Caco-2 (cell line): ENCODE measurements at regions not wholly inside any gene's neighbourhood (a gene's known extent, or its start where the extent isn't known, plus 50 kb on each side); places are given as distances from the start of the nearest gene placed in this dataset.

ENCODE experiments used
- BruUV-seq: library from RNA; stranded (reverse); fragments of 400-500 nt; replicated peaks from 2 replicates; lab custom pipeline; 2021; lab: Mats Ljungman, UMichigan
- CTCF ChIA-PET: fragments of 300-600 bp; sonication (Branson Sonifier 250); formaldehyde crosslinking; loops from one replicate; lab custom pipeline; 2022; ENCODE audit warnings: antibody characterized with exemption; lab: Charles Lee
- POLR2A ChIA-PET: fragments of 300-600 bp; sonication (Branson Sonifier 250); formaldehyde crosslinking; loops from one replicate; lab custom pipeline; 2022; ENCODE audit warnings: antibody characterized with exemption; lab: Charles Lee
- DNase-seq, 2 experiments: peaks; one replicate each; pipeline versions ENCODE4 v3.0.0 to v3.0.0-alpha.2; 2020 to 2022
- H3K27me3 ChIP-seq: replicated peaks from 2 replicates; pipeline ENCODE4 v1.6.0; 2011; ENCODE audit warnings: low read length; ENCODE audit not compliant: control insufficient read depth, insufficient read depth
- H3K36me3 ChIP-seq: 2 replicates; pipeline ENCODE4 v1.5.1; 2011; ENCODE audit warnings: low read length; ENCODE audit not compliant: control insufficient read depth, insufficient read depth
- H3K4me1 ChIP-seq: fragments of 250-450 bp; sonication (Bioruptor Pico); 2 replicates; pipeline ENCODE4 v1.5.1; 2020; ENCODE audit warnings: mild to moderate bottlenecking
- H3K4me3 ChIP-seq: 2 replicates; pipeline ENCODE4 v1.5.1; 2011; ENCODE audit warnings: low read depth, mild to moderate bottlenecking, control low read depth, low read length
- H3K9me3 ChIP-seq: fragments of 250-450 bp; sonication (Bioruptor Pico); 2 replicates; pipeline ENCODE4 v1.5.1; 2020; ENCODE audit warnings: mild to moderate bottlenecking, moderate library complexity
- H3K27ac Mint-ChIP-seq: one replicate; pipeline ENCODE4 v1.8.0; 2022; ENCODE audit warnings: mixed read lengths; ENCODE audit not compliant: unreplicated experiment
- H3K27me3 Mint-ChIP-seq: one replicate; pipeline ENCODE4 v1.8.0; 2022; ENCODE audit warnings: mixed read lengths; ENCODE audit not compliant: insufficient read depth, unreplicated experiment
- H3K36me3 Mint-ChIP-seq: one replicate; pipeline ENCODE4 v1.8.0; 2022; ENCODE audit warnings: mild to moderate bottlenecking, mixed read lengths; ENCODE audit not compliant: insufficient read depth, unreplicated experiment
- H3K4me1 Mint-ChIP-seq: one replicate; pipeline ENCODE4 v1.8.0; 2022; ENCODE audit warnings: low read depth, mixed read lengths; ENCODE audit not compliant: unreplicated experiment
- H3K4me3 Mint-ChIP-seq: one replicate; pipeline ENCODE4 v1.8.0; 2022; ENCODE audit warnings: mild to moderate bottlenecking, moderate library complexity, mixed read lengths; ENCODE audit not compliant: unreplicated experiment
- H3K9me3 Mint-ChIP-seq: one replicate; pipeline ENCODE4 v1.8.0; 2022; ENCODE audit warnings: mixed read lengths; ENCODE audit not compliant: unreplicated experiment
- intact Hi-C: fragments of 100-400 bp; cut with micrococcal nuclease; formaldehyde crosslinking; loops from one replicate; pipeline ENCODE4 v1.10.0; 2022; ENCODE audit not compliant: unreplicated experiment
- TF ChIP-seq, protein P1 (sequence below), 2 experiments: fragments of 200-600 bp in 1 of 2; IDR thresholded peaks; 1 replicate in 1 of 2; 2 replicates in 1 of 2; pipeline versions ENCODE4 v1.5.1 to v1.8.0; 2011 to 2022; ENCODE audit warnings: antibody characterized with exemption in 1 of 2, control low read depth in 1 of 2, inconsistent platforms in 1 of 2, low read depth in 1 of 2, low read length in 1 of 2, mild to moderate bottlenecking in 1 of 2, moderate library complexity in 1 of 2; ENCODE audit not compliant: insufficient read depth in 1 of 2, severe bottlenecking in 1 of 2, unreplicated experiment in 1 of 2

DNA sequence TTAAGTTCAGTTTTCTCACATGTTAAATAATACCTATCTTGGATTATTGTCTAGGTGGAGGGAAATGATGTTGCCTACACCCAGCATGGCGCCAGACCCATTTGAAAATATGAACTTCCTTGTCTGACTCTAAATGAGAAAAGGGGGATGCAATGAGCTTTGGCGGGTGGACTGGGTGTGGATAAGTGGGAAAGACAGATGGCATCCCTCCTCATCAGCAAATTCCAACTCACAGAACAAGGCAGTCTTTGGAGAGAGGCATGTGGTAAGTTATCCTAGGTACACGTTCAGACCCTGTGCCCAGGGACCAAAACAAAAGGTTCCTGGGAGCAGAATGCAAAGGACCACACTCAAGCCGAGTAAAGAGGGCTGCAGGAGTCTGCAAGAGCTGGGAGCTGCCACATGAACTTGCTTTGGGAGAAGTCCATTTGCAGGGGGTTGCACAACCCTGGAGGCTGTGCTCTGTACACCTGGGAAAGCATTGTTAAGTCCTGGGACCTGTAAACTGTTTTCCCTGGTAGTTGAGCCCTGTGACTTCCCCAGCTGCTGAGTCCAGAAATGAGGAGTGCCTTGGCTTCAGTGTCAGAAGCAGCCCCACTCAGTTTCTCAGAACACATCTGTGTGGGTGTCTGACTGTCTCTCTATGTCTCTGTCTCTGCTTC lies 102.3 kb upstream of the TPM1 start:
- POLR2A ChIA-PET, result no interaction called here
- intact Hi-C loops, result no loop called here

DNA sequence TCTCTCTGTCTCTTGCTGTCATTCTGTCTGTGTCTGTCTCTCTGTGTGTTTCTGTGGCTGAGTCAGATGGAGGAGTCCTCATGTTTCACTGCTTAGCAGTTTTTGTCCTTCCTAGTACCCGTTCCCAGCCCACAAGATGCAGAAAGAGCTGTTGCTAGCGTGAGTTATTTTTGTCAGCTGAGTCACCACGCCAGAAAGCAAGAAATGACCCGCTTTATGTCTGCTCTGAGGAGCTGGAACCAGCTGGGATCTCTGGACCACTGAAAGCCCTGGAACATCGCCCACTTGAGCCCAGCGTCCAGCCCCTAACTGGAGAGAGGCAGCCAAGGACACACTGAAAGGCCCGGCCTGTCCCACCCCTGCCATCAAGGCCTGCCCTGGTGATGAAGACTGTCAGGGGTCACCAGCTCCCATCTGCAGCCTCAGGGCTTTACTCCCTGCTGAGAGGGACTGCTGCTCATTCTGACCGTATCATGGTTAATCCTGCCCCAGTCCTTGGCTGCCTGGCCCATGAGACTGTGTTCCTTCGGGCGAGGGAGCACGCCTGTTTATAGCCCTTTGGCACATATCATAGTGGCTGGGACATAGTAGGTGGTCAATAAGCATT lies 101.7 kb upstream of the TPM1 start:
- TF ChIP-seq, protein P1, sequence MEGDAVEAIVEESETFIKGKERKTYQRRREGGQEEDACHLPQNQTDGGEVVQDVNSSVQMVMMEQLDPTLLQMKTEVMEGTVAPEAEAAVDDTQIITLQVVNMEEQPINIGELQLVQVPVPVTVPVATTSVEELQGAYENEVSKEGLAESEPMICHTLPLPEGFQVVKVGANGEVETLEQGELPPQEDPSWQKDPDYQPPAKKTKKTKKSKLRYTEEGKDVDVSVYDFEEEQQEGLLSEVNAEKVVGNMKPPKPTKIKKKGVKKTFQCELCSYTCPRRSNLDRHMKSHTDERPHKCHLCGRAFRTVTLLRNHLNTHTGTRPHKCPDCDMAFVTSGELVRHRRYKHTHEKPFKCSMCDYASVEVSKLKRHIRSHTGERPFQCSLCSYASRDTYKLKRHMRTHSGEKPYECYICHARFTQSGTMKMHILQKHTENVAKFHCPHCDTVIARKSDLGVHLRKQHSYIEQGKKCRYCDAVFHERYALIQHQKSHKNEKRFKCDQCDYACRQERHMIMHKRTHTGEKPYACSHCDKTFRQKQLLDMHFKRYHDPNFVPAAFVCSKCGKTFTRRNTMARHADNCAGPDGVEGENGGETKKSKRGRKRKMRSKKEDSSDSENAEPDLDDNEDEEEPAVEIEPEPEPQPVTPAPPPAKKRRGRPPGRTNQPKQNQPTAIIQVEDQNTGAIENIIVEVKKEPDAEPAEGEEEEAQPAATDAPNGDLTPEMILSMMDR (IDR thresholded peaks at IDR 0.05; ENCODE audit: insufficient read depth in 1 of 2, low read depth in 1 of 2, low read length in 1 of 2, severe bottlenecking in 1 of 2, unreplicated experiment in 1 of 2), result no peak
- H3K36me3 Mint-ChIP-seq, result no peaks in the 10 kb centered on the region
- H3K4me1 ChIP-seq, result no peaks in the 10 kb centered on the region
- intact Hi-C loops, result no loop called here
- no peaks in the 10 kb centered on the region for H3K4me1 Mint-ChIP-seq
- H3K4me3 Mint-ChIP-seq, result no peak overlapping the region
- BruUV-seq, result no TSS peak
- H3K27me3 ChIP-seq, result no peaks in the 10 kb centered on the region
- no peak overlapping the region for H3K4me3 ChIP-seq
- DNase-seq, result no peak
- ChIA-PET POLR2A (no interaction called here), CTCF (no interaction called here)
- H3K27me3 Mint-ChIP-seq, result no peaks in the 10 kb centered on the region
- H3K9me3 ChIP-seq, result no peaks in the 10 kb centered on the region
- H3K27ac Mint-ChIP-seq, result no peak overlapping the region
- no peaks in the 10 kb centered on the region for H3K36me3 ChIP-seq
- no peaks in the 10 kb centered on the region for H3K9me3 Mint-ChIP-seq

More for the DNA sequence above, 102.3 kb upstream of the TPM1 start:
- CTCF ChIA-PET, result no interaction called here
- no peak overlapping the region for H3K27ac Mint-ChIP-seq
- TF ChIP-seq, protein P1 (IDR thresholded peaks at IDR 0.05; ENCODE audit: insufficient read depth in 1 of 2, low read depth in 1 of 2, low read length in 1 of 2, severe bottlenecking in 1 of 2, unreplicated experiment in 1 of 2), result no peak
- no peak for DNase-seq
- H3K4me3 Mint-ChIP-seq, result no peak overlapping the region
- Histone ChIP-seq H3K4me3 (no peak overlapping the region), H3K27me3 (no peaks in the 10 kb centered on the region), H3K9me3 (no peaks in the 10 kb centered on the region), H3K36me3 (no peaks in the 10 kb centered on the region), H3K4me1 (no peaks in the 10 kb centered on the region)
- H3K27me3 Mint-ChIP-seq, result no peaks in the 10 kb centered on the region
- no peaks in the 10 kb centered on the region for H3K9me3 Mint-ChIP-seq
- no peaks in the 10 kb centered on the region for H3K36me3 Mint-ChIP-seq
- H3K4me1 Mint-ChIP-seq, result no peaks in the 10 kb centered on the region
- no TSS peak for BruUV-seq

DNA sequence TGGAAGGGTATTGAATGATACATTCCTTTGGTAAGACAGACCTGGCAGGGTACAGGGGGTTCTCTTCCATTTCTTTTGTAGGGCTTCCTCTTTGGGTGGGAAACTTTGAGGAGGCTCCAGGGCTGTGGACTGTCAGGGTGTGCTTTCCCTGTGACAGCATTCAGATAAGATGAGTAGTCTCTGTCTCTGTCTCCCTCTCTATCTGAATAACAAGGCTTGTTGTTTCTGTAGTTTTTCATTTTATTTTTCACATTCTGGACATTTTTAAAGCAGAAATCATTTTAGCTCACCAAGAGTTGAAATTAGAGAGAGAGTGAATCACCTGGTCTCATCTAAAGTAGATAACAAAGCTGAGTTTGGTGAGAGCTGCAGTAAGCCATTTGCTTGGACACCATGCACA lies 100.8 kb upstream of the TPM1 start:
- Mint-ChIP-seq H3K9me3 (no peaks in the 10 kb centered on the region), H3K4me3 (no peak overlapping the region), H3K27ac (no peak overlapping the region), H3K36me3 (no peaks in the 10 kb centered on the region), H3K27me3 (no peaks in the 10 kb centered on the region), H3K4me1 (no peaks in the 10 kb centered on the region)
- no peak for DNase-seq
- no peaks in the 10 kb centered on the region for H3K36me3 ChIP-seq
- TF ChIP-seq, protein P1 (IDR thresholded peaks at IDR 0.05; ENCODE audit: insufficient read depth in 1 of 2, low read depth in 1 of 2, low read length in 1 of 2, severe bottlenecking in 1 of 2, unreplicated experiment in 1 of 2), result no peak
- ChIA-PET POLR2A (no interaction called here), CTCF (no interaction called here)
- intact Hi-C loops, result no loop called here
- no TSS peak for BruUV-seq
- no peak overlapping the region for H3K4me3 ChIP-seq
- no peaks in the 10 kb centered on the region for H3K27me3 ChIP-seq
- no peaks in the 10 kb centered on the region for H3K9me3 ChIP-seq
- no peaks in the 10 kb centered on the region for H3K4me1 ChIP-seq
